OCI-M1 (cell line): ENCODE measurements at regions not wholly inside any gene's neighbourhood (a gene's known extent, or its start where the extent isn't known, plus 50 kb on each side); places are given as distances from the start of the nearest gene placed in this dataset.
A peak's percentile ranks its signal among the peaks of the same experiment; 100 is the strongest.

Experiments used
- DNase-seq: peaks from one replicate; lab custom pipeline; 2025; lab: John Stamatoyannopoulos, UW

GRCh38 chr3:162992741-162993140 is 1496.1 kb downstream of the OTOL1 start:
- DNase-seq = no peak

GRCh38 chr3:162994165-162994564 is 1497.6 kb downstream of the OTOL1 start:
- no peak for DNase-seq

GRCh38 chr3:162996368-162996767 is 1499.8 kb downstream of the OTOL1 start:
- DNase-seq = no peak

- DNase-seq = peak; percentile 4
These were observed 1501.6 kb downstream of the OTOL1 start for GRCh38 chr3:162998205-162998604.

- no peak for DNase-seq
These were observed 1515.0 kb downstream of the OTOL1 start for GRCh38 chr3:163011596-163011995.

- DNase-seq = no peak
These were observed 1519.6 kb downstream of the OTOL1 start for GRCh38 chr3:163016251-163016650.

GRCh38 chr3:163018067-163018466 is 1521.5 kb downstream of the OTOL1 start:
- no peak for DNase-seq

- no peak for DNase-seq
These were observed 1522.1 kb downstream of the OTOL1 start for GRCh38 chr3:163018664-163019063.

- no peak for DNase-seq
These were observed 1522.7 kb downstream of the OTOL1 start for GRCh38 chr3:163019260-163019659.

- DNase-seq = no peak
These were observed 1537.0 kb downstream of the OTOL1 start for GRCh38 chr3:163033652-163034051.

GRCh38 chr3:163039636-163040035 is 1543.0 kb downstream of the OTOL1 start:
- DNase-seq = no peak

- DNase-seq = no peak
These were observed 1546.5 kb downstream of the OTOL1 start for GRCh38 chr3:163043074-163043473.

- DNase-seq = no peak
These were observed 1549.3 kb downstream of the OTOL1 start for GRCh38 chr3:163045945-163046344.

- no peak for DNase-seq
These were observed 1552.3 kb downstream of the OTOL1 start for GRCh38 chr3:163048881-163049280.

- peak; percentile 70 for DNase-seq
These were observed 1560.4 kb downstream of the OTOL1 start for GRCh38 chr3:163056874-163057497.

- no peak for DNase-seq
These were observed 1561.6 kb downstream of the OTOL1 start for GRCh38 chr3:163058031-163058854.

GRCh38 chr3:163071713-163072112 is 1575.1 kb downstream of the OTOL1 start:
- DNase-seq = peak; percentile 17
